OCI-LY7 (cell line): ENCODE measurements at regions not wholly inside any gene's neighbourhood (a gene's known extent, or its start where the extent isn't known, plus 50 kb on each side); places are given as distances from the start of the nearest gene placed in this dataset.

Source experiments
- BruUV-seq: library from RNA; stranded (reverse); fragments of 400-500 nt; replicated peaks from 2 replicates; lab custom pipeline; 2021; lab: Mats Ljungman, UMichigan
- CTCF ChIA-PET: fragments of 300-600 bp; sonication (Branson Sonifier 250); formaldehyde crosslinking; loops from one replicate; lab custom pipeline; 2022; ENCODE audit warnings: antibody characterized with exemption; ENCODE audit not compliant: unreplicated experiment; lab: Charles Lee
- POLR2A ChIA-PET: fragments of 300-600 bp; sonication (Branson Sonifier 250); formaldehyde crosslinking; loops from one replicate; lab custom pipeline; 2022; ENCODE audit warnings: antibody characterized with exemption; lab: Charles Lee
- DNase-seq: peaks from one replicate; pipeline ENCODE4 v3.0.0-alpha.2; 2015; ENCODE audit warnings: low spot score
- H2AFZ ChIP-seq: fragments of 200-600 bp; sonication (generic), shearing (Covaris generic); 2 replicates; pipeline ENCODE4 v1.6.1; 2014; ENCODE audit warnings: mild to moderate bottlenecking, antibody characterized with exemption, low read length, moderate library complexity
- H3K27ac ChIP-seq: fragments of 200-600 bp; sonication (generic); 2 replicates; pipeline ENCODE4 v1.5.1; 2014; ENCODE audit warnings: mixed run types, low read depth, mild to moderate bottlenecking, moderate library complexity, low read length, inconsistent platforms; ENCODE audit not compliant: poor library complexity, severe bottlenecking
- H3K36me3 ChIP-seq: fragments of 200-600 bp; sonication (generic); 2 replicates; pipeline ENCODE4 v1.6.1; 2014; ENCODE audit warnings: mild to moderate bottlenecking, antibody characterized with exemption, low read length, moderate library complexity, mixed read lengths; ENCODE audit not compliant: insufficient read depth
- H3K4me1 ChIP-seq: fragments of 200-600 bp; sonication (generic); 2 replicates; pipeline ENCODE4 v1.5.1; 2014; ENCODE audit warnings: mild to moderate bottlenecking, low read length; ENCODE audit not compliant: insufficient read depth, poor library complexity, severe bottlenecking
- H3K4me2 ChIP-seq: fragments of 200-600 bp; sonication (generic); 2 replicates; pipeline ENCODE4 v1.6.1; 2014; ENCODE audit warnings: mild to moderate bottlenecking, low read length
- H3K4me3 ChIP-seq: fragments of 200-600 bp; sonication (generic); 2 replicates; pipeline ENCODE4 v1.5.1; 2014; ENCODE audit warnings: mild to moderate bottlenecking, low read depth, low read length; ENCODE audit not compliant: poor library complexity, severe bottlenecking
- H3K79me2 ChIP-seq: fragments of 200-600 bp; sonication (generic); 2 replicates; pipeline ENCODE4 v1.6.1; 2016; ENCODE audit warnings: low read depth, mild to moderate bottlenecking, low read length, moderate library complexity, mixed read lengths; ENCODE audit not compliant: insufficient read depth
- H3K9me2 ChIP-seq: fragments of 200-600 bp; sonication (generic); 2 replicates; pipeline ENCODE4 v1.6.1; 2016; ENCODE audit warnings: mild to moderate bottlenecking, low read length, mixed read lengths; ENCODE audit not compliant: insufficient read depth
- H3K9me3 ChIP-seq: fragments of 200-600 bp; sonication (generic); 2 replicates; pipeline ENCODE4 v1.6.1; 2014; ENCODE audit warnings: mild to moderate bottlenecking, mixed run types, low read length, mixed read lengths
- H4K20me1 ChIP-seq: fragments of 200-600 bp; sonication (generic); 2 replicates; pipeline ENCODE4 v1.6.1; 2014; ENCODE audit warnings: mild to moderate bottlenecking, antibody characterized with exemption, low read length, moderate library complexity, mixed read lengths; ENCODE audit not compliant: insufficient read depth
- EZH2phosphoT487 ChIP-seq: fragments of 200-600 bp; sonication (generic); IDR thresholded peaks from 2 replicates; pipeline ENCODE4 v1.6.1; 2018; ENCODE audit warnings: low read depth, borderline replicate concordance, mild to moderate bottlenecking, mixed run types, antibody characterized with exemption, low read length, moderate library complexity, mixed read lengths
- intact Hi-C: fragments of 100-400 bp; cut with micrococcal nuclease; formaldehyde crosslinking; loops from one replicate; pipeline ENCODE4 v1.10.0; 2022; ENCODE audit not compliant: unreplicated experiment
- TF ChIP-seq, protein P1 (sequence below): fragments of 200-600 bp; sonication (generic); conservative IDR thresholded peaks from 2 replicates; pipeline ENCODE4 v1.5.1; 2014; ENCODE audit warnings: mild to moderate bottlenecking, antibody characterized with exemption, low read length, moderate library complexity, mixed read lengths

DNA sequence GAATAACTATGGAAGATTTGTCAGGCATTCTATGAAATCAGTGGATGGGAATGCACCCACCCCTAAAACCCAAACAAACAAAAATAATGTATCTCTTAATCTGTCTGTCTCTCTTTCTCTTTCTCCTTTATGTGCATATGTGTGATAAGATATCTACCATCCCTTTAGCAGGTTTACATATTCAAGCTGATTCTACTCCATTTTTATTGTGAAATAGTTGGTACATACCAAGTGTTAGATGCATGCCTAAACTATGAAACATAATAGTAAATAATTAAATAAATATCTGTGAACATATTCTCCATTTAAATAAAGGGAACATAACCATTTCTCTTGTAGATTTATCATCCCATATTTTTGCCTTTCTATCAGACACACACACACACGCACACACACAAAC, 121.8 kb upstream of the PCDH9 start:
- no peak for TF ChIP-seq EZH2phosphoT487
- TF ChIP-seq, protein P1, sequence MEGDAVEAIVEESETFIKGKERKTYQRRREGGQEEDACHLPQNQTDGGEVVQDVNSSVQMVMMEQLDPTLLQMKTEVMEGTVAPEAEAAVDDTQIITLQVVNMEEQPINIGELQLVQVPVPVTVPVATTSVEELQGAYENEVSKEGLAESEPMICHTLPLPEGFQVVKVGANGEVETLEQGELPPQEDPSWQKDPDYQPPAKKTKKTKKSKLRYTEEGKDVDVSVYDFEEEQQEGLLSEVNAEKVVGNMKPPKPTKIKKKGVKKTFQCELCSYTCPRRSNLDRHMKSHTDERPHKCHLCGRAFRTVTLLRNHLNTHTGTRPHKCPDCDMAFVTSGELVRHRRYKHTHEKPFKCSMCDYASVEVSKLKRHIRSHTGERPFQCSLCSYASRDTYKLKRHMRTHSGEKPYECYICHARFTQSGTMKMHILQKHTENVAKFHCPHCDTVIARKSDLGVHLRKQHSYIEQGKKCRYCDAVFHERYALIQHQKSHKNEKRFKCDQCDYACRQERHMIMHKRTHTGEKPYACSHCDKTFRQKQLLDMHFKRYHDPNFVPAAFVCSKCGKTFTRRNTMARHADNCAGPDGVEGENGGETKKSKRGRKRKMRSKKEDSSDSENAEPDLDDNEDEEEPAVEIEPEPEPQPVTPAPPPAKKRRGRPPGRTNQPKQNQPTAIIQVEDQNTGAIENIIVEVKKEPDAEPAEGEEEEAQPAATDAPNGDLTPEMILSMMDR: no peak
- CTCF ChIA-PET: no interaction called here
- Histone ChIP-seq H3K27ac (no peak overlapping the region), H3K79me2 (no peaks in the 10 kb centered on the region), H2AFZ (no peak overlapping the region), H3K9me2 (no peaks in the 10 kb centered on the region), H3K36me3 (no peaks in the 10 kb centered on the region), H3K9me3 (no peaks in the 10 kb centered on the region), H3K4me2 (no peak overlapping the region), H3K4me3 (no peak overlapping the region), H3K4me1 (no peaks in the 10 kb centered on the region), H4K20me1 (no peaks in the 10 kb centered on the region)
- POLR2A ChIA-PET: no interaction called here
- intact Hi-C loops: no loop called here
- no peak for DNase-seq
- no TSS peak for BruUV-seq

DNA sequence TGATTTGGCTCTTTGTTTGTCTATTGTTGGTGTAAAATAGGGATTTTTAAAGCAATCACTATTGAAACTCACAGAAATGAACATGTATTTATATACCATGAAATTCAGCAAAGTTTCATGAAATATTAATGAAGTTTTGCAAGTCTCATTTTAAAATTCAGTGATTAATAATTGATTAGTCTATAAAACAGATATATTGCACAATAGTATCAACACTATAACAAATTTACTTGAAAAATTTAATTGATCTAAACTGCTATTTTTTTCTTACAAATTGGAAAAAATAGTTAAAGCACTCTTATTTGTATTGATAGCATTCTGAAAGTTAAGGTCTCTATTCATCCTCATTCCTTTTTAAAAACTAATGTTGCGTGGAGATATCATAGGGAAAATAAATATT, 121.0 kb upstream of the PCDH9 start:
- Histone ChIP-seq H3K36me3 (no peaks in the 10 kb centered on the region), H3K4me2 (no peak overlapping the region), H4K20me1 (no peaks in the 10 kb centered on the region), H2AFZ (no peak overlapping the region), H3K27ac (no peak overlapping the region), H3K9me2 (no peaks in the 10 kb centered on the region), H3K9me3 (no peaks in the 10 kb centered on the region), H3K4me3 (no peak overlapping the region), H3K79me2 (no peaks in the 10 kb centered on the region), H3K4me1 (no peaks in the 10 kb centered on the region)
- POLR2A ChIA-PET: no interaction called here
- CTCF ChIA-PET: no interaction called here
- no peak for TF ChIP-seq EZH2phosphoT487
- TF ChIP-seq, protein P1: no peak
- no TSS peak for BruUV-seq
- DNase-seq: no peak
- intact Hi-C loops: no loop called here

DNA sequence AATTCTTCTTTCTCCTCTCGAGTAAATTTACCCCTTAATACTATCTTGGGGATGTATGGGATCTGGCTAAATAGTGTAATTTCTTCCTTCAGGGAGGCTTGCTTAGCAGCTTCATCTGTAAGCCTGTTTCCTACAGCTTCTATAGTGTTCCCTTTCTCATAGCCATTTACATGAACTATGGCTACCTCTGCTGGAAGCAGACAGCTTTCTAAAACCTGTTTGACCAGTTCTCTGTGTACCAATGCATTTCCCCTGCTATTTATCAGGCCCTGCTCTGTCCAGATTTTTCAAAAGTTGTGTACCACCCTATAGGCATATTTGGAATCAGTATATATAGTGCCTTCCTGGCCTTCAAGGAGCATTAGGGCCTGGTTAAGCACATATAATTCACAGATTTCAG, 113.6 kb upstream of the PCDH9 start:
- no peak for DNase-seq
- BruUV-seq: no TSS peak
- Histone ChIP-seq H2AFZ (no peak overlapping the region), H3K79me2 (no peaks in the 10 kb centered on the region), H3K9me2 (no peaks in the 10 kb centered on the region), H3K4me2 (no peak overlapping the region), H3K9me3 (no peaks in the 10 kb centered on the region), H3K27ac (no peak overlapping the region), H3K36me3 (no peaks in the 10 kb centered on the region), H3K4me3 (no peak overlapping the region), H4K20me1 (no peaks in the 10 kb centered on the region), H3K4me1 (no peaks in the 10 kb centered on the region)
- TF ChIP-seq, protein P1: no peak
- no peak for TF ChIP-seq EZH2phosphoT487
- ChIA-PET POLR2A (no interaction called here), CTCF (no interaction called here)
- intact Hi-C loops: no loop called here
